GM18868 (cell line): ENCODE measurements at regions not wholly inside any gene's neighbourhood (a gene's known extent, or its start where the extent isn't known, plus 50 kb on each side); places are given as distances from the start of the nearest gene placed in this dataset.
A peak's percentile ranks its signal among the peaks of the same experiment; 100 is the strongest.

ENCODE experiments used
- ATAC-seq: cut with Tn5 transposase; IDR thresholded peaks from one replicate; pipeline ENCODE4 v1.9.1; 2021; ENCODE audit warnings: mild to moderate bottlenecking, moderate library complexity; ENCODE audit not compliant: unreplicated experiment

DNA sequence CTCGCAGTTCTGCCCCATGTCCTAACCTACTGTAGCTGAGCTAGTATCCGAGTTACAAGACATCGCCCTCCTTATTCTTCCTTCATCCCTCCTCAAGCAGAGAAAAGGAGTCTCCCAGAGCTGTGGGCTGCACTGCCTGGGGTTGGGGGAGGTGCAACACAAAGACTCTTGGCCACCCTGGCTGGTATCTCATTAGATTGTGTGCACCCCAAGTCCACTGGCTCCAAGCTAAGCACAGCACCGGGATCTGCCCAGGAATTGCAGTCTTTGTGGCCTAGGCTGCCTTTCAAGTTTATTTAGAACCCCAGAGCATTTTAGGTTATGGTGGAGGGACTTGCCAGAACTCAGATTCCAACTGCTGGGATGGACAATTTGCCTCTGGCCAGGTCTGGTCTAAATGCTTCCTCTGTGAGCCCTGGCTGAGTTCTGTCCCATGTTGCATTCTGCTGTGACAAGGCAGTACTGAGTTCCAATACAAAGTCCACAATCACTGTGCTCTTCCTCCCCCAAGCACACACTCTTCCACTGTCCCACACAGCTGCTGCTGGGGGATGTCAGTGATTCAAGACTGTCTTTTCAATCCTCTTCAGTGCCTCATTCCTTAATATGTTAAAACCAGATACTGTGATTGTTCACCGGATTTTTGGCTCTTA, 169.6 kb upstream of the CLEC14A start:
- ATAC-seq: no peak

DNA sequence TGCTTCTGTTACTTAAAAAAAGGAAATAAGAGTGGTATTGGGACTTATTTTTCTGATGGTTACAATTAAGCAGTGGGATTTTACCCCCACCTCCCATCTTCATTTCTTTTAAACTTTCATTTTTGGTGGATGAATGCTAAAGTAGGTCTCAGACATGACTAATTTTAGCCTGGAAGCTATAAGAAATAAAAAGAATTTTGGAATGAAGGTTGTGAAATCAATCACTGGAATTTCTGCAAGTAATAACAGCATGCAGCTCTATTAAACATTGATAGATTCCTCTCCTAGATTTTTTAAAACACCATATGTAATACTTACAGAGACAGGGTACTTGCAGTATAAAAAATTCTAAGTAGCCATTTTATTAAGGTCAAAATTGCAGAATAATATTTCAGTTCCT, 164.2 kb upstream of the CLEC14A start:
- no peak for ATAC-seq

GRCh38 chr14:38419579-38419978, 163.7 kb upstream of the CLEC14A start:
- no peak for ATAC-seq

DNA sequence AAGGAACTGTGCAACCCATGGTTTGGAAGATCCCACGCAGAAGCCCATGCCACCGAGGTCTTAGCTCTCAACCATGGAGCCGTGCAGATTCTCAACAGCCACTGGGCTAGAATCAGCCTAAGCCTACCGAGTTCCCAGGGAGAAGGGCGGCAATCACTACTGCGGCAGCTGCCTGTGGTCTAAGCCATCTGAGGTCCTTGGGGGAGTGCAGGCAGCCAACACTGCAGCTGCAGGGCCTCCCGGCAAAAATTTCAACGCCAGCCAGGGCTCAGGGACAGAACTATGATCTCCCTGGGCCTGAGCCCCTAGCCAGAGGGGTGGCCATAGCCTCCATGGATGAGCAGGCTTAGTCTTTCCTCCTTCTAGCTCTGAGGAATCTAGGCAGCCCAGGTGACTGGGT, 156.8 kb upstream of the CLEC14A start:
- ATAC-seq: no peak

GRCh38 chr14:38410442-38410841, 154.5 kb upstream of the CLEC14A start:
- no peak for ATAC-seq

- ATAC-seq: no peak
These were observed 153.3 kb upstream of the CLEC14A start for GRCh38 chr14:38409071-38409705.

- no peak for ATAC-seq
These were observed 150.2 kb upstream of the CLEC14A start for GRCh38 chr14:38405851-38406635.

- ATAC-seq: no peak
These were observed 148.7 kb upstream of the CLEC14A start for GRCh38 chr14:38404616-38405015.

DNA sequence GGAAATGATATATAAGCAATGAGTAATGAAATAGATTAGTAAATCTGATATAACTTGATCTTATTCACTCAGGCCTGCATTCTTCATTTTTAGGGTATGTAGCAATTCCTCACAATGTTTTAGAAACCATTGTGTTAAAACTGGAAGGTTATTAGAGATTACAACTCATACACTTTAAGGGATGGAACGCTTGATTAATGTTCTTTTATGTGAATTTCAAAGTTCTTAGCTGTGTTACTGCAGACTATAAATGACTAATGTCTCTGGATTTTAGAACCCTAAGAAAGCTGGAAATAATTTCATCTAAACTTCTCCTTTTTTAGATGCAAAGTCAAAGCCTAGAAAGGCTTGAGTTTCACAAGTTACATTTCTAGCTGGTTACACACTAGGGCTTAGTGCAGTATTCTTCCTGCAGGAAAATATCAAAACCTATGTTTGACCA, 148.2 kb upstream of the CLEC14A start:
- no peak for ATAC-seq

DNA sequence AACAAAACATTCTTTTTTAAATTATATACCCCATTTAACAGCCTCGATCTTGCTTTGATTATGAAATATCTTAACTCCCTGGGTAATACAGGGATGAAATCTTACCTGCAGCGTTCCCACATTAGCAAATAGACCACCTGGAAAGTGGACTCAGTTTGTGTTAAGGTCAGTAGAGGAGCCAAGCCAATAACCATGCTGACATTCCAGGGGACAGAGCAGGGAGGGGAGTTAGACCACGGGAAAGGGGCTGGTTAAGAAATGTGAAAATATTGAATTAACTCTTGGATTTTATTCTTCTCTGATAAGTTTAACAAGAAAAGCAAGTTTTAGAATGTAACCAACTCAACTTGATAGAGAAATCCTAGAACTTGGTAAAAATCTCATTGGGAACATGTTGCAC, 144.9 kb upstream of the CLEC14A start:
- ATAC-seq: no peak

- ATAC-seq: no peak
These were observed 143.8 kb upstream of the CLEC14A start for GRCh38 chr14:38399652-38400051.

- no peak for ATAC-seq
These were observed 138.9 kb upstream of the CLEC14A start for GRCh38 chr14:38394767-38395166.

- no peak for ATAC-seq
These were observed 138.2 kb upstream of the CLEC14A start for GRCh38 chr14:38394064-38394463.

DNA sequence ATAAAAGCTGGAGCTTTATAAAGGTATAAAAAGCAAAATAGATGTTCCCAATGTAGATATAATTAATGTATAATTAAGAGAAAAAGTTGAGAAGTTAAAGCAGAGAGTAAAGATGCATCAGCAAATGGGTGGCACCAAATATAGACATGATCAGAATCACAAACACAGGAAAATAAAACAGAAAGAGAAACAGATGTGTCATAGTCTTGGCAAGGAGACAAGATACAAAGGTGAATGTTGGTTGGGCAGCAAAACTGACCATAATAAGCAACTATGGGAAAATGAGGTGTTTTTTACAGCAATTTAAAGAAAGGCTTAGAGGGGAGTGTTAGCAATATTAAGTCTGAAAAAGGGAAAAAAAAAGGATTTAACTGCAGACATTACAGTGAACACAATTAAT, 135.4 kb upstream of the CLEC14A start:
- ATAC-seq: peak; percentile 47

- no peak for ATAC-seq
These were observed 133.8 kb upstream of the CLEC14A start for GRCh38 chr14:38389681-38390080.

- ATAC-seq: no peak
These were observed 131.9 kb upstream of the CLEC14A start for GRCh38 chr14:38387821-38388220.

GRCh38 chr14:38385836-38386235, 129.9 kb upstream of the CLEC14A start:
- ATAC-seq: no peak

GRCh38 chr14:38385343-38385742, 129.4 kb upstream of the CLEC14A start:
- no peak for ATAC-seq

DNA sequence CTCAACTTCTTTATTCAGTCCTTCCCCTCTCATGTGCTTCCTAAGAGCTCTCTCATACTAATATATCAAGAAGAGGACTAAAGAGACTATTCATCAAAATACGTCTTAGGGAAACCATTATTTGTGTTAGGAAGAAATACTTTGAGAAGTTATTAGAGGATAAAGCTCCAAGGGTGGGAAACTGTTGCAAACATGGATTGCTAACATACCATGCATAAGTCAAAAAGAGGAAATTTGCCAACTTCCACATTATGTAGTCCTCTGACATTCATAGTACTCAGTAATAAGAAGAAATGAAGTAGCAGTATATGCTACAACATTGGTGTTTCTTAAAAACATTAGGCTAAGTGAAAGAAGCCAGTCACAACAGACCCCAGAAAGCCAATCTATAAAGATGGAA, 128.8 kb upstream of the CLEC14A start:
- no peak for ATAC-seq

GRCh38 chr14:38367922-38368321, 112.0 kb upstream of the CLEC14A start:
- ATAC-seq: no peak

DNA sequence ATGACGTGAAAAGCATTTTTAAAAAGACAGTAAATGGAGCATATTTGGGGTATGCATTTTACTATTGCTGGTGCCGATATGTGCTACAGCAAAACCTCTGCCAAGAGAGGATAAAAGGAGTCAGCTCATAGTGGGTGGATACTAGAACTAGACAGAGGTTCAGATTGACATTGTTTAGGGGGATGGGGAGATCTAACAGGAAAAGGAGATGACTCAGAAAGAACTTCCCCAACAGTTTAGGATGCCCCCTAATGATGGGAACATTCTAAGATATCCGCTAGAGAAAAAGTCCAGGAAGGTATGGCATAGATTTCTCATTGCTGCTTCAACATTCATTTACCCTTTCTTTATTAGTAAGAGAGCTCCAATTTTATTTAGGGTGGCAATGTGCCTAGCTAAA, 110.5 kb upstream of the CLEC14A start:
- ATAC-seq: no peak

DNA sequence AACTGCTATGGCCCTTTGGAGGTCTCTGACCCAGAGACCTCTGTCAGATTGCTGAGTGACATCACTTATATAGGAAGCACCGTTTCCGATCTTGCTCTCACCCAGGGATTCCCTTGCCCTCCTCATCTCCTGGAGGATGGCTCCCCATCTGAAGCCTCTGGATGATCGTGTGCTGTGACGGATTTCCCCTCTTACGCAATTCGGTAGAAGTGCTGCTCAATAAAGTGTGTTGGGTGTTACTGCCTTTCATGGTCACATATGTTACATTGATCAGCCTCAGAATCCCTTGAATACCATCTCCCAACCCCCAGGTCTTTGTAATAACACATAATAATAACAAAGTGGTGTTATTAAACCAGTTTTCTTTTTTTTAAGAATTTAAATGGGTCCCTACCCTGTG, 107.3 kb upstream of the CLEC14A start:
- no peak for ATAC-seq
